DOHH2 (cell line): ENCODE measurements at regions not wholly inside any gene's neighbourhood (a gene's known extent, or its start where the extent isn't known, plus 50 kb on each side); places are given as distances from the start of the nearest gene placed in this dataset.

Source experiments
- H3F3A ChIP-seq: fragments of 200-600 bp; sonication (generic), shearing (Covaris generic); 2 replicates; pipeline ENCODE4 v1.6.0; 2016; ENCODE audit warnings: antibody characterized with exemption, mild to moderate bottlenecking; ENCODE audit not compliant: control insufficient read depth, insufficient read depth
- H3K27ac ChIP-seq: fragments of 200-600 bp; sonication (generic); 2 replicates; pipeline ENCODE4 v1.5.1; 2014; ENCODE audit warnings: low read depth, mild to moderate bottlenecking, low read length, moderate library complexity
- H3K27me3 ChIP-seq: fragments of 200-600 bp; sonication (generic); 2 replicates; pipeline ENCODE4 v1.6.1; 2014; ENCODE audit warnings: mild to moderate bottlenecking, low read length, mixed read lengths; ENCODE audit not compliant: control insufficient read depth
- H3K36me3 ChIP-seq: fragments of 200-600 bp; sonication (generic); 2 replicates; pipeline ENCODE4 v1.6.1; 2014; ENCODE audit warnings: mild to moderate bottlenecking, low read length, moderate library complexity, mixed read lengths; ENCODE audit not compliant: control insufficient read depth
- H3K4me1 ChIP-seq: fragments of 200-600 bp; sonication (generic); 2 replicates; pipeline ENCODE4 v1.6.1; 2014; ENCODE audit warnings: mild to moderate bottlenecking, low read length, mixed read lengths; ENCODE audit not compliant: control insufficient read depth
- H3K4me2 ChIP-seq: fragments of 200-600 bp; sonication (generic); 2 replicates; pipeline ENCODE4 v1.6.0; 2014; ENCODE audit warnings: mild to moderate bottlenecking, low read length, moderate library complexity
- H3K4me3 ChIP-seq: fragments of 200-600 bp; sonication (generic); 2 replicates; pipeline ENCODE4 v1.5.1; 2014; ENCODE audit warnings: mild to moderate bottlenecking, low read length, mixed read lengths
- H3K79me2 ChIP-seq: fragments of 200-600 bp; sonication (generic); 2 replicates; pipeline ENCODE4 v1.6.1; 2014; ENCODE audit warnings: mild to moderate bottlenecking, low read length, mixed read lengths; ENCODE audit not compliant: control insufficient read depth
- H3K9me2 ChIP-seq: fragments of 200-600 bp; sonication (generic); replicated peaks from 2 replicates; pipeline ENCODE4 v1.6.1; 2014; ENCODE audit warnings: mild to moderate bottlenecking, low read length, mixed read lengths; ENCODE audit not compliant: control insufficient read depth
- H3K9me3 ChIP-seq: fragments of 200-600 bp; sonication (generic); 2 replicates; pipeline ENCODE4 v1.6.1; 2014; ENCODE audit warnings: antibody characterized with exemption, low read length, mixed read lengths; ENCODE audit not compliant: control insufficient read depth, insufficient read depth
- H4K20me1 ChIP-seq: fragments of 200-600 bp; sonication (generic); 2 replicates; pipeline ENCODE4 v1.6.0; 2014; ENCODE audit warnings: low read depth, mild to moderate bottlenecking, antibody characterized with exemption, low read length, moderate library complexity; ENCODE audit not compliant: control insufficient read depth, insufficient read depth
- EZH2phosphoT487 ChIP-seq: fragments of 200-600 bp; sonication (generic); IDR thresholded peaks from 2 replicates; pipeline ENCODE4 v1.6.1; 2017; ENCODE audit warnings: borderline replicate concordance, mild to moderate bottlenecking, antibody characterized with exemption, low read length, moderate library complexity, mixed read lengths
- TF ChIP-seq, protein P1 (sequence below): fragments of 200-600 bp; sonication (generic); IDR thresholded peaks from one replicate; pipeline ENCODE4 v1.5.1; 2014; ENCODE audit warnings: antibody characterized with exemption, mild to moderate bottlenecking, low read depth, low read length; ENCODE audit not compliant: poor library complexity, severe bottlenecking

- Histone ChIP-seq H3K79me2 (no peaks in the 10 kb centered on the region), H3K36me3 (no peaks in the 10 kb centered on the region), H3K27ac (no peak overlapping the region), H3K27me3 (no peaks in the 10 kb centered on the region), H3K9me2 (no peaks in the 10 kb centered on the region), H3K4me1 (no peaks in the 10 kb centered on the region), H4K20me1 (no peaks in the 10 kb centered on the region), H3F3A (no peaks in the 10 kb centered on the region), H3K4me3 (no peak overlapping the region), H3K9me3 (no peaks in the 10 kb centered on the region), H3K4me2 (no peak overlapping the region)
- TF ChIP-seq EZH2phosphoT487: no peak
- TF ChIP-seq, protein P1, sequence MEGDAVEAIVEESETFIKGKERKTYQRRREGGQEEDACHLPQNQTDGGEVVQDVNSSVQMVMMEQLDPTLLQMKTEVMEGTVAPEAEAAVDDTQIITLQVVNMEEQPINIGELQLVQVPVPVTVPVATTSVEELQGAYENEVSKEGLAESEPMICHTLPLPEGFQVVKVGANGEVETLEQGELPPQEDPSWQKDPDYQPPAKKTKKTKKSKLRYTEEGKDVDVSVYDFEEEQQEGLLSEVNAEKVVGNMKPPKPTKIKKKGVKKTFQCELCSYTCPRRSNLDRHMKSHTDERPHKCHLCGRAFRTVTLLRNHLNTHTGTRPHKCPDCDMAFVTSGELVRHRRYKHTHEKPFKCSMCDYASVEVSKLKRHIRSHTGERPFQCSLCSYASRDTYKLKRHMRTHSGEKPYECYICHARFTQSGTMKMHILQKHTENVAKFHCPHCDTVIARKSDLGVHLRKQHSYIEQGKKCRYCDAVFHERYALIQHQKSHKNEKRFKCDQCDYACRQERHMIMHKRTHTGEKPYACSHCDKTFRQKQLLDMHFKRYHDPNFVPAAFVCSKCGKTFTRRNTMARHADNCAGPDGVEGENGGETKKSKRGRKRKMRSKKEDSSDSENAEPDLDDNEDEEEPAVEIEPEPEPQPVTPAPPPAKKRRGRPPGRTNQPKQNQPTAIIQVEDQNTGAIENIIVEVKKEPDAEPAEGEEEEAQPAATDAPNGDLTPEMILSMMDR: no peak
Measured at GRCh38 chr15:93162560-93162959, 73.5 kb upstream of the RGMA start.

DNA sequence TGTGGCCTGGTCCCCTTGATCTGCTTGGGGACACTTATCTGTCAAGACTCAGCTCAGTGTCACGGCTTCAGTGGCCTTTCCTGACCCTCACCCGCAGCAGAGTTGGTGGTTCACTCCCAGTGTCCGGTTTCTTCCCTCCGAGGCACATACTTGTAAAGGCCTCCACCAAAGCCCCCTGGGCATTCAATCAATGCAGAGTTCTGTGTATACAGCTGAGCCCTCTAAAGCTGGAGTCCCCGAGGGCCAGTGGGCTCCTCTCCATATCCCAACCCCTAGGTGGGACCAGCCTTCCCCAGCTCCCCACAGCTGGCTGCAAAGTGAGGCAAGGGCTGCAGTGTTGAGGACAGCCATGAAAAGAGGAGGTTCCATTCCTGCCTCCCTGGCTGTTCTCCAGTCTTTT lies 70.9 kb upstream of the RGMA start:
- Histone ChIP-seq H3K9me3 (no peaks in the 10 kb centered on the region), H3K27me3 (no peaks in the 10 kb centered on the region)
- no peak for TF ChIP-seq EZH2phosphoT487
- TF ChIP-seq, protein P1: no peak

GRCh38 chr15:93158097-93158900 lies 69.3 kb upstream of the RGMA start:
- H3K27me3 ChIP-seq: no peaks in the 10 kb centered on the region
- H4K20me1 ChIP-seq: no peaks in the 10 kb centered on the region
- H3K36me3 ChIP-seq: no peaks in the 10 kb centered on the region
- H3K4me3 ChIP-seq: no peak overlapping the region
- H3K79me2 ChIP-seq: no peaks in the 10 kb centered on the region
- no peaks in the 10 kb centered on the region for H3F3A ChIP-seq
- H3K4me1 ChIP-seq: no peaks in the 10 kb centered on the region
- no peak overlapping the region for H3K27ac ChIP-seq
- H3K9me3 ChIP-seq: no peaks in the 10 kb centered on the region
- no peaks in the 10 kb centered on the region for H3K9me2 ChIP-seq
- no peak overlapping the region for H3K4me2 ChIP-seq
- TF ChIP-seq EZH2phosphoT487: no peak
- TF ChIP-seq, protein P1: no peak

More for the DNA sequence above, 70.9 kb upstream of the RGMA start:
- no peaks in the 10 kb centered on the region for H4K20me1 ChIP-seq
- H3F3A ChIP-seq: no peaks in the 10 kb centered on the region
- no peaks in the 10 kb centered on the region for H3K4me1 ChIP-seq
- no peaks in the 10 kb centered on the region for H3K36me3 ChIP-seq
- H3K4me3 ChIP-seq: no peak overlapping the region
- no peak overlapping the region for H3K27ac ChIP-seq
- H3K4me2 ChIP-seq: no peak overlapping the region
- no peaks in the 10 kb centered on the region for H3K9me2 ChIP-seq
- no peaks in the 10 kb centered on the region for H3K79me2 ChIP-seq
